ENCODE measurements at regions not wholly inside any gene's neighbourhood (a gene's known extent, or its start where the extent isn't known, plus 50 kb on each side); places are given as distances from the start of the nearest gene placed in this dataset.

- DNase-seq (ENCODE audit: low spot score): no peak
Measured at GRCh38 chr3:89762405-89762804, 655.0 kb downstream of the EPHA3 start.

GRCh38 chr3:89783341-89783927 lies 676.0 kb downstream of the EPHA3 start:
- no peak for DNase-seq (ENCODE audit: low spot score)

GRCh38 chr3:89787485-89787884 lies 680.1 kb downstream of the EPHA3 start:
- DNase-seq (ENCODE audit: low spot score): no peak

- no peak for DNase-seq (ENCODE audit: low spot score)
Measured at GRCh38 chr3:89787979-89788378, 680.6 kb downstream of the EPHA3 start.

GRCh38 chr3:89795506-89795905 lies 688.1 kb downstream of the EPHA3 start:
- no peak for DNase-seq (ENCODE audit: low spot score)

GRCh38 chr3:89802881-89803280 lies 695.5 kb downstream of the EPHA3 start:
- no peak for DNase-seq (ENCODE audit: low spot score)

GRCh38 chr3:89803711-89804110 lies 696.3 kb downstream of the EPHA3 start:
- no peak for DNase-seq (ENCODE audit: low spot score)

- no peak for DNase-seq (ENCODE audit: low spot score)
Measured at GRCh38 chr3:89806166-89806565, 698.7 kb downstream of the EPHA3 start.

GRCh38 chr3:89808680-89809197 lies 701.3 kb downstream of the EPHA3 start:
- no peak for DNase-seq (ENCODE audit: low spot score)

- DNase-seq (ENCODE audit: low spot score): no peak
Measured at GRCh38 chr3:89813500-89813899, 706.1 kb downstream of the EPHA3 start.

- no peak for DNase-seq (ENCODE audit: low spot score)
Measured at GRCh38 chr3:89841041-89841440, 733.6 kb downstream of the EPHA3 start.

- no peak for DNase-seq (ENCODE audit: low spot score)
Measured at GRCh38 chr3:89845053-89845452, 737.6 kb downstream of the EPHA3 start.

GRCh38 chr3:89847955-89848354 lies 740.5 kb downstream of the EPHA3 start:
- DNase-seq (ENCODE audit: low spot score): no peak

GRCh38 chr3:89851974-89852621 lies 744.7 kb downstream of the EPHA3 start:
- no peak for DNase-seq (ENCODE audit: low spot score)

- DNase-seq (ENCODE audit: low spot score): no peak
Measured at GRCh38 chr3:89859757-89860156, 752.3 kb downstream of the EPHA3 start.

- no peak for DNase-seq (ENCODE audit: low spot score)
Measured at GRCh38 chr3:89867286-89867685, 759.9 kb downstream of the EPHA3 start.

- DNase-seq (ENCODE audit: low spot score): no peak
Measured at GRCh38 chr3:89876116-89876515, 768.7 kb downstream of the EPHA3 start.

- DNase-seq (ENCODE audit: low spot score): no peak
Measured at GRCh38 chr3:89877230-89877629, 769.8 kb downstream of the EPHA3 start.

- DNase-seq (ENCODE audit: low spot score): no peak
Measured at GRCh38 chr3:89889386-89889785, 782.0 kb downstream of the EPHA3 start.

GRCh38 chr3:89908711-89909213 lies 801.3 kb downstream of the EPHA3 start:
- no peak for DNase-seq (ENCODE audit: low spot score)

- no peak for DNase-seq (ENCODE audit: low spot score)
Measured at GRCh38 chr3:89912031-89912430, 804.6 kb downstream of the EPHA3 start.

GRCh38 chr3:89923921-89924610 lies 816.6 kb downstream of the EPHA3 start:
- no peak for DNase-seq (ENCODE audit: low spot score)

- DNase-seq (ENCODE audit: low spot score): no peak
Measured at GRCh38 chr3:89925976-89926375, 818.6 kb downstream of the EPHA3 start.
